Peyer's patch (tissue), 4 donors: ENCODE measurements at regions not wholly inside any gene's neighbourhood (a gene's known extent, or its start where the extent isn't known, plus 50 kb on each side); places are given as distances from the start of the nearest gene placed in this dataset.

Experiments used
- CTCF ChIP-seq, 6 experiments: fragments of 450-650 bp in 4 of 6; fragments of 200-600 bp in 2 of 6; sonication (generic) in 1 of 6; IDR thresholded peaks; one replicate each; pipeline ENCODE4 v1.5.1; 2017 to 2019; ENCODE audit warnings: antibody characterized with exemption in 6 of 6, mild to moderate bottlenecking in 3 of 6, moderate library complexity in 1 of 6
- POLR2A ChIP-seq, 2 donors: fragments of 450-650 bp; IDR thresholded peaks; one replicate each; pipeline ENCODE4 v1.5.1; 2017; ENCODE audit warnings: antibody characterized with exemption in 2 of 2, mild to moderate bottlenecking in 2 of 2, moderate library complexity in 2 of 2

GRCh38 chr13:73748404-73748803 is 385.8 kb downstream of the KLF12 start:
- no peak for TF ChIP-seq CTCF (IDR thresholded peaks at IDR 0.05)
- TF ChIP-seq POLR2A (IDR thresholded peaks at IDR 0.05), result no peak
